ENCODE measurements at regions not wholly inside any gene's neighbourhood (a gene's known extent, or its start where the extent isn't known, plus 50 kb on each side); places are given as distances from the start of the nearest gene placed in this dataset.

DNA sequence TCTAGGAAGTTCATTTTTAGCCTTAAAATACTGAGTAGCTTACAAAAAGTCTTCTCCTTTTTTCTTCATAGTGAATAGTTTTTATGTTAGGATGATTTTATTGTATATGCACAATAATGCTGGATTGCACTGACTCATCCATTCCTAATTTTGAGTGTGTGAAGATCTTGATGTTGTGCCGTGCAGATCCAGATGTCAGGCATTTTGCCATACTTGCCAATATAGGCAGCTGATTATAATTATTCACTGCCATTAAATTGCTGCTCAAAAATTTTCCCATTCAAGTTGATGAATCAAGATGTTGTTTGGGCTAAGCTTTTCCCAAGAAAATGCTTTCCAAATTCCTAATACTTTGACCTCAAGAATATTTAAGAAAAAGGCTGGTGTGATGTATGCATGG is 218.3 kb downstream of the AHR start:
- TF ChIP-seq, protein P1, sequence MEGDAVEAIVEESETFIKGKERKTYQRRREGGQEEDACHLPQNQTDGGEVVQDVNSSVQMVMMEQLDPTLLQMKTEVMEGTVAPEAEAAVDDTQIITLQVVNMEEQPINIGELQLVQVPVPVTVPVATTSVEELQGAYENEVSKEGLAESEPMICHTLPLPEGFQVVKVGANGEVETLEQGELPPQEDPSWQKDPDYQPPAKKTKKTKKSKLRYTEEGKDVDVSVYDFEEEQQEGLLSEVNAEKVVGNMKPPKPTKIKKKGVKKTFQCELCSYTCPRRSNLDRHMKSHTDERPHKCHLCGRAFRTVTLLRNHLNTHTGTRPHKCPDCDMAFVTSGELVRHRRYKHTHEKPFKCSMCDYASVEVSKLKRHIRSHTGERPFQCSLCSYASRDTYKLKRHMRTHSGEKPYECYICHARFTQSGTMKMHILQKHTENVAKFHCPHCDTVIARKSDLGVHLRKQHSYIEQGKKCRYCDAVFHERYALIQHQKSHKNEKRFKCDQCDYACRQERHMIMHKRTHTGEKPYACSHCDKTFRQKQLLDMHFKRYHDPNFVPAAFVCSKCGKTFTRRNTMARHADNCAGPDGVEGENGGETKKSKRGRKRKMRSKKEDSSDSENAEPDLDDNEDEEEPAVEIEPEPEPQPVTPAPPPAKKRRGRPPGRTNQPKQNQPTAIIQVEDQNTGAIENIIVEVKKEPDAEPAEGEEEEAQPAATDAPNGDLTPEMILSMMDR (IDR thresholded peaks at IDR 0.05; ENCODE audit: insufficient read depth, low read length, poor library complexity, severe bottlenecking): no peak
- TF ChIP-seq EZH2phosphoT487 (conservative IDR thresholded peaks at IDR 0.05; ENCODE audit: low read length): no peak
